Caco-2 (cell line): ENCODE measurements at regions not wholly inside any gene's neighbourhood (a gene's known extent, or its start where the extent isn't known, plus 50 kb on each side); places are given as distances from the start of the nearest gene placed in this dataset.

Experiments used
- BruUV-seq: library from RNA; stranded (reverse); fragments of 400-500 nt; replicated peaks from 2 replicates; lab custom pipeline; 2021; lab: Mats Ljungman, UMichigan
- CTCF ChIA-PET: fragments of 300-600 bp; sonication (Branson Sonifier 250); formaldehyde crosslinking; loops from one replicate; lab custom pipeline; 2022; ENCODE audit warnings: antibody characterized with exemption; lab: Charles Lee
- POLR2A ChIA-PET: fragments of 300-600 bp; sonication (Branson Sonifier 250); formaldehyde crosslinking; loops from one replicate; lab custom pipeline; 2022; ENCODE audit warnings: antibody characterized with exemption; lab: Charles Lee
- DNase-seq, 2 experiments: peaks; one replicate each; pipeline versions ENCODE4 v3.0.0 to v3.0.0-alpha.2; 2020 to 2022
- H3K27me3 ChIP-seq: replicated peaks from 2 replicates; pipeline ENCODE4 v1.6.0; 2011; ENCODE audit warnings: low read length; ENCODE audit not compliant: control insufficient read depth, insufficient read depth
- H3K36me3 ChIP-seq: 2 replicates; pipeline ENCODE4 v1.5.1; 2011; ENCODE audit warnings: low read length; ENCODE audit not compliant: control insufficient read depth, insufficient read depth
- H3K4me1 ChIP-seq: fragments of 250-450 bp; sonication (Bioruptor Pico); 2 replicates; pipeline ENCODE4 v1.5.1; 2020; ENCODE audit warnings: mild to moderate bottlenecking
- H3K4me3 ChIP-seq: 2 replicates; pipeline ENCODE4 v1.5.1; 2011; ENCODE audit warnings: low read depth, mild to moderate bottlenecking, control low read depth, low read length
- H3K9me3 ChIP-seq: fragments of 250-450 bp; sonication (Bioruptor Pico); 2 replicates; pipeline ENCODE4 v1.5.1; 2020; ENCODE audit warnings: mild to moderate bottlenecking, moderate library complexity
- H3K27ac Mint-ChIP-seq: one replicate; pipeline ENCODE4 v1.8.0; 2022; ENCODE audit warnings: mixed read lengths; ENCODE audit not compliant: unreplicated experiment
- H3K27me3 Mint-ChIP-seq: one replicate; pipeline ENCODE4 v1.8.0; 2022; ENCODE audit warnings: mixed read lengths; ENCODE audit not compliant: insufficient read depth, unreplicated experiment
- H3K36me3 Mint-ChIP-seq: one replicate; pipeline ENCODE4 v1.8.0; 2022; ENCODE audit warnings: mild to moderate bottlenecking, mixed read lengths; ENCODE audit not compliant: insufficient read depth, unreplicated experiment
- H3K4me1 Mint-ChIP-seq: one replicate; pipeline ENCODE4 v1.8.0; 2022; ENCODE audit warnings: low read depth, mixed read lengths; ENCODE audit not compliant: unreplicated experiment
- H3K4me3 Mint-ChIP-seq: one replicate; pipeline ENCODE4 v1.8.0; 2022; ENCODE audit warnings: mild to moderate bottlenecking, moderate library complexity, mixed read lengths; ENCODE audit not compliant: unreplicated experiment
- H3K9me3 Mint-ChIP-seq: one replicate; pipeline ENCODE4 v1.8.0; 2022; ENCODE audit warnings: mixed read lengths; ENCODE audit not compliant: unreplicated experiment
- intact Hi-C: fragments of 100-400 bp; cut with micrococcal nuclease; formaldehyde crosslinking; loops from one replicate; pipeline ENCODE4 v1.10.0; 2022; ENCODE audit not compliant: unreplicated experiment
- TF ChIP-seq, protein P1 (sequence below), 2 experiments: fragments of 200-600 bp in 1 of 2; IDR thresholded peaks; 1 replicate in 1 of 2; 2 replicates in 1 of 2; pipeline versions ENCODE4 v1.5.1 to v1.8.0; 2011 to 2022; ENCODE audit warnings: antibody characterized with exemption in 1 of 2, control low read depth in 1 of 2, inconsistent platforms in 1 of 2, low read depth in 1 of 2, low read length in 1 of 2, mild to moderate bottlenecking in 1 of 2, moderate library complexity in 1 of 2; ENCODE audit not compliant: insufficient read depth in 1 of 2, severe bottlenecking in 1 of 2, unreplicated experiment in 1 of 2

GRCh38 chr13:111486801-111487200 lies 166.4 kb downstream of the TEX29 start:
- CTCF ChIA-PET, result no interaction called here
- BruUV-seq, result no TSS peak
- POLR2A ChIA-PET, result no interaction called here
- DNase-seq, result no peak
- Mint-ChIP-seq H3K4me1 (no peaks in the 10 kb centered on the region), H3K27ac (no peak overlapping the region), H3K4me3 (no peak overlapping the region), H3K27me3 (no peaks in the 10 kb centered on the region), H3K36me3 (no peaks in the 10 kb centered on the region), H3K9me3 (peaks cover 13% of the 10 kb centered on the region)
- intact Hi-C loops, result no loop called here
- Histone ChIP-seq H3K4me1 (no peaks in the 10 kb centered on the region), H3K27me3 (no peaks in the 10 kb centered on the region), H3K36me3 (no peaks in the 10 kb centered on the region), H3K4me3 (no peak overlapping the region), H3K9me3 (peaks cover 26% of the 10 kb centered on the region)
- TF ChIP-seq, protein P1, sequence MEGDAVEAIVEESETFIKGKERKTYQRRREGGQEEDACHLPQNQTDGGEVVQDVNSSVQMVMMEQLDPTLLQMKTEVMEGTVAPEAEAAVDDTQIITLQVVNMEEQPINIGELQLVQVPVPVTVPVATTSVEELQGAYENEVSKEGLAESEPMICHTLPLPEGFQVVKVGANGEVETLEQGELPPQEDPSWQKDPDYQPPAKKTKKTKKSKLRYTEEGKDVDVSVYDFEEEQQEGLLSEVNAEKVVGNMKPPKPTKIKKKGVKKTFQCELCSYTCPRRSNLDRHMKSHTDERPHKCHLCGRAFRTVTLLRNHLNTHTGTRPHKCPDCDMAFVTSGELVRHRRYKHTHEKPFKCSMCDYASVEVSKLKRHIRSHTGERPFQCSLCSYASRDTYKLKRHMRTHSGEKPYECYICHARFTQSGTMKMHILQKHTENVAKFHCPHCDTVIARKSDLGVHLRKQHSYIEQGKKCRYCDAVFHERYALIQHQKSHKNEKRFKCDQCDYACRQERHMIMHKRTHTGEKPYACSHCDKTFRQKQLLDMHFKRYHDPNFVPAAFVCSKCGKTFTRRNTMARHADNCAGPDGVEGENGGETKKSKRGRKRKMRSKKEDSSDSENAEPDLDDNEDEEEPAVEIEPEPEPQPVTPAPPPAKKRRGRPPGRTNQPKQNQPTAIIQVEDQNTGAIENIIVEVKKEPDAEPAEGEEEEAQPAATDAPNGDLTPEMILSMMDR (IDR thresholded peaks at IDR 0.05; ENCODE audit: insufficient read depth in 1 of 2, low read depth in 1 of 2, low read length in 1 of 2, severe bottlenecking in 1 of 2, unreplicated experiment in 1 of 2), result no peak

- Mint-ChIP-seq H3K36me3 (no peaks in the 10 kb centered on the region), H3K4me3 (no peak overlapping the region), H3K27me3 (peaks cover 2% of the 10 kb centered on the region), H3K4me1 (no peaks in the 10 kb centered on the region), H3K9me3 (peaks cover 13% of the 10 kb centered on the region), H3K27ac (no peak overlapping the region)
- no TSS peak for BruUV-seq
- no peak for DNase-seq
- H3K4me1 ChIP-seq, result no peaks in the 10 kb centered on the region
- ChIA-PET POLR2A (no interaction called here), CTCF (no interaction called here)
- H3K27me3 ChIP-seq, result no peaks in the 10 kb centered on the region
- H3K4me3 ChIP-seq, result no peak overlapping the region
- TF ChIP-seq, protein P1 (IDR thresholded peaks at IDR 0.05; ENCODE audit: insufficient read depth in 1 of 2, low read depth in 1 of 2, low read length in 1 of 2, severe bottlenecking in 1 of 2, unreplicated experiment in 1 of 2), result no peak
- intact Hi-C loops, result no loop called here
- peaks cover 26% of the 10 kb centered on the region for H3K9me3 ChIP-seq
- no peaks in the 10 kb centered on the region for H3K36me3 ChIP-seq
These were observed 168.2 kb downstream of the TEX29 start for GRCh38 chr13:111488486-111489132.

DNA sequence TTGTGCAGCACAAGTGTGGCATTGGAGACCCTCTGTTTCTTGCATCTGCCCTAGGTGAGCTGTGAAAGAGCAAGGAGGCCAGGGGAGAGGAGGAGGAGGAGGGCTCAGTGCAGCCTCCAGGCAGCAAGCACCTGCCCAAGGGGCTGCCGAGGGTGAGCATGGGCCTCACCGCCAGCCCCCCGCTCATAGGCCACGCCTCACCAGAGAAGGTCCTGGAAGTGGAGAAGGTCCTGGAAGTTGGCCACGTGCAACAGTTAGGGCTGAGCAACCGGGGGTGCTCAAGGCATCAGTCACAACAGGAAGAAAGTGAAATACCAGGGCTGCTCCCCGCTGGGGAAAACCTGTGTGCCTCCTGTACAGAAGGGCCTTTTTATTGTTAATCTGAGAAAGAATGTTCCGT lies 168.9 kb downstream of the TEX29 start:
- H3K4me3 ChIP-seq, result no peak overlapping the region
- ChIA-PET POLR2A (no interaction called here), CTCF (no interaction called here)
- TF ChIP-seq, protein P1 (IDR thresholded peaks at IDR 0.05; ENCODE audit: insufficient read depth in 1 of 2, low read depth in 1 of 2, low read length in 1 of 2, severe bottlenecking in 1 of 2, unreplicated experiment in 1 of 2), result no peak
- intact Hi-C loops, result no loop called here
- peaks cover 13% of the 10 kb centered on the region for H3K9me3 Mint-ChIP-seq
- no peak overlapping the region for H3K27ac Mint-ChIP-seq
- no peaks in the 10 kb centered on the region for H3K36me3 ChIP-seq
- BruUV-seq, result no TSS peak
- H3K4me1 Mint-ChIP-seq, result no peaks in the 10 kb centered on the region
- H3K36me3 Mint-ChIP-seq, result no peaks in the 10 kb centered on the region
- no peaks in the 10 kb centered on the region for H3K27me3 ChIP-seq
- peaks cover 2% of the 10 kb centered on the region for H3K27me3 Mint-ChIP-seq
- H3K9me3 ChIP-seq, result peaks cover 26% of the 10 kb centered on the region
- H3K4me1 ChIP-seq, result no peaks in the 10 kb centered on the region
- DNase-seq, result no peak
- no peak overlapping the region for H3K4me3 Mint-ChIP-seq
